ENCODE measurements at regions not wholly inside any gene's neighbourhood (a gene's known extent, or its start where the extent isn't known, plus 50 kb on each side); places are given as distances from the start of the nearest gene placed in this dataset.

GRCh38 chr10:31134311-31134952 is 102.8 kb upstream of the ZNF438 start:
- TF ChIP-seq, protein P1, sequence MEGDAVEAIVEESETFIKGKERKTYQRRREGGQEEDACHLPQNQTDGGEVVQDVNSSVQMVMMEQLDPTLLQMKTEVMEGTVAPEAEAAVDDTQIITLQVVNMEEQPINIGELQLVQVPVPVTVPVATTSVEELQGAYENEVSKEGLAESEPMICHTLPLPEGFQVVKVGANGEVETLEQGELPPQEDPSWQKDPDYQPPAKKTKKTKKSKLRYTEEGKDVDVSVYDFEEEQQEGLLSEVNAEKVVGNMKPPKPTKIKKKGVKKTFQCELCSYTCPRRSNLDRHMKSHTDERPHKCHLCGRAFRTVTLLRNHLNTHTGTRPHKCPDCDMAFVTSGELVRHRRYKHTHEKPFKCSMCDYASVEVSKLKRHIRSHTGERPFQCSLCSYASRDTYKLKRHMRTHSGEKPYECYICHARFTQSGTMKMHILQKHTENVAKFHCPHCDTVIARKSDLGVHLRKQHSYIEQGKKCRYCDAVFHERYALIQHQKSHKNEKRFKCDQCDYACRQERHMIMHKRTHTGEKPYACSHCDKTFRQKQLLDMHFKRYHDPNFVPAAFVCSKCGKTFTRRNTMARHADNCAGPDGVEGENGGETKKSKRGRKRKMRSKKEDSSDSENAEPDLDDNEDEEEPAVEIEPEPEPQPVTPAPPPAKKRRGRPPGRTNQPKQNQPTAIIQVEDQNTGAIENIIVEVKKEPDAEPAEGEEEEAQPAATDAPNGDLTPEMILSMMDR (IDR thresholded peaks at IDR 0.05), result no peak
- TF ChIP-seq ZFX (IDR thresholded peaks at IDR 0.05; ENCODE audit: borderline replicate concordance), result no peak

Measured in 22Rv1 (cell line).